Right lobe of liver (tissue), 6 donors: ENCODE measurements at regions not wholly inside any gene's neighbourhood (a gene's known extent, or its start where the extent isn't known, plus 50 kb on each side); places are given as distances from the start of the nearest gene placed in this dataset.

Experiments
- ATAC-seq, 4 donors: fragments of 200-7000 bp; cut with Tn5 transposase; one replicate each; pipeline ENCODE4 v1.9.1; 2020; ENCODE audit warnings: mild to moderate bottlenecking in 4 of 4, moderate library complexity in 4 of 4
- DNase-seq, 3 donors: peaks; one replicate each; pipeline ENCODE4 v3.0.0-alpha.2; 2020
- H3K27ac ChIP-seq, 3 donors: fragments of 200-600 bp; one replicate each; pipeline ENCODE4 v1.8.0; 2022
- H3K27me3 ChIP-seq, 2 donors: fragments of 200-600 bp; one replicate each; pipeline ENCODE4 v1.8.0; 2022
- H3K36me3 ChIP-seq, 4 donors: fragments of 200-600 bp; sonication (generic) in 1 of 4; one replicate each; pipeline versions ENCODE4 v1.5.1 to v1.8.0; 2017 to 2022; ENCODE audit warnings: control low read depth in 1 of 4
- H3K4me1 ChIP-seq, 4 donors: fragments of 200-600 bp; sonication (generic) in 1 of 4; one replicate each; pipeline versions ENCODE4 v1.5.1 to v1.8.0; 2017 to 2022; ENCODE audit warnings: control low read depth in 1 of 4
- H3K4me3 ChIP-seq, 3 donors: fragments of 200-600 bp; one replicate each; pipeline ENCODE4 v1.8.0; 2022
- H3K9me3 ChIP-seq, 4 donors: fragments of 200-600 bp; sonication (generic) in 1 of 4; one replicate each; pipeline versions ENCODE4 v1.5.1 to v1.8.0; 2017 to 2022; ENCODE audit warnings: control low read depth in 1 of 4
- POLR2A ChIP-seq: fragments of 450-650 bp; IDR thresholded peaks from one replicate; pipeline ENCODE4 v1.6.1; 2017; ENCODE audit warnings: antibody characterized with exemption, mild to moderate bottlenecking
- WGBS: methylation state at CpG from one replicate; pipeline ENCODE4 v1.1.6; 2018; ENCODE audit warnings: low coverage, low lambda C conversion rate; ENCODE audit not compliant: insufficient coverage; ENCODE audit errors: missing lambda C conversion rate; 5-methylcytosine and 5-hydroxymethylcytosine counted together
- intact Hi-C, 2 donors: fragments of 100-400 bp; cut with DNase I; formaldehyde crosslinking; loops; one replicate each; pipeline versions ENCODE4 v1.11.2 to v1.14.1; 2022
- TF ChIP-seq, protein P1 (sequence below), 4 donors: fragments of 200-600 bp in 3 of 4; fragments of 450-650 bp in 1 of 4; IDR thresholded peaks; one replicate each; pipeline versions ENCODE4 v1.5.1 to v1.8.0; 2016 to 2022; ENCODE audit warnings: antibody characterized with exemption in 4 of 4, mild to moderate bottlenecking in 2 of 4
- donor health status: DM: no; HTN: yes; CAD: no.
- donor health status: DM: no; HTN: no; CAD: no.
- donor health status: DM: no; HTN: no; CAD: no.
- donor health status: DM: no; HTN: yes; CAD: no.
- donor health status: DM: no; HTN: yes; CAD: no.

GRCh38 chr10:118838364-118838763, 83.6 kb upstream of the CACUL1 start:
- ATAC-seq, result peak in 2 of 4 donors; percentile 35 to 53
- Histone ChIP-seq H3K36me3 (no peaks in the 10 kb centered on the region), H3K9me3 (no peaks in the 10 kb centered on the region), H3K4me1 (no peaks in the 10 kb centered on the region), H3K27me3 (no peaks in the 10 kb centered on the region), H3K4me3 (no peak overlapping the region), H3K27ac (no peak overlapping the region)
- TF ChIP-seq, protein P1, sequence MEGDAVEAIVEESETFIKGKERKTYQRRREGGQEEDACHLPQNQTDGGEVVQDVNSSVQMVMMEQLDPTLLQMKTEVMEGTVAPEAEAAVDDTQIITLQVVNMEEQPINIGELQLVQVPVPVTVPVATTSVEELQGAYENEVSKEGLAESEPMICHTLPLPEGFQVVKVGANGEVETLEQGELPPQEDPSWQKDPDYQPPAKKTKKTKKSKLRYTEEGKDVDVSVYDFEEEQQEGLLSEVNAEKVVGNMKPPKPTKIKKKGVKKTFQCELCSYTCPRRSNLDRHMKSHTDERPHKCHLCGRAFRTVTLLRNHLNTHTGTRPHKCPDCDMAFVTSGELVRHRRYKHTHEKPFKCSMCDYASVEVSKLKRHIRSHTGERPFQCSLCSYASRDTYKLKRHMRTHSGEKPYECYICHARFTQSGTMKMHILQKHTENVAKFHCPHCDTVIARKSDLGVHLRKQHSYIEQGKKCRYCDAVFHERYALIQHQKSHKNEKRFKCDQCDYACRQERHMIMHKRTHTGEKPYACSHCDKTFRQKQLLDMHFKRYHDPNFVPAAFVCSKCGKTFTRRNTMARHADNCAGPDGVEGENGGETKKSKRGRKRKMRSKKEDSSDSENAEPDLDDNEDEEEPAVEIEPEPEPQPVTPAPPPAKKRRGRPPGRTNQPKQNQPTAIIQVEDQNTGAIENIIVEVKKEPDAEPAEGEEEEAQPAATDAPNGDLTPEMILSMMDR (IDR thresholded peaks at IDR 0.05), result no peak
- no peak for TF ChIP-seq POLR2A
- DNase-seq, result no peak
- intact Hi-C loops, result no loop called here
- 76% methylated on average over 3 of the region's 4 CpGs for WGBS

DNA sequence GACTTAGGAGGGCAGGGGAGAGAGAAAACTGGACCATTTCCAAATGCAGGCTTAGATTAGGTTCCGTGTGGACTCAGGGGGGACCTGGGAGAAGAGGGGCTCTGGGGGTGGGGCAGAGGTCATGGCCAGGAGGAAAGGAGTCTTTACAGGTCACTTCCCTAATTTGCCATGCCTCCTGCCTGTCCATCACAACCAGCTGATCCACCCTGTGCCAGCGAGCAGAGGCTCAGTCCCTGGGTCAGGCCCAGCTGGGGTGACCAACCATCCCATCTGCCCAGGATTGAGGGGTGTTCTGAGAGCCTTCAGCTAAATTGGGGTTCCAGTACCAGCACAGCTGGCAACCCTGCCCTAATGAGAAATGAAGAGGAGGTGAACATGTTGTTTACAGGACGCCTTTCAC, 84.6 kb upstream of the CACUL1 start:
- ATAC-seq, result no peak
- no peaks in the 10 kb centered on the region for H3K9me3 ChIP-seq
- WGBS, result no CpG with 5 or more reads among the region's 3 CpGs
- H3K27ac ChIP-seq, result no peak overlapping the region
- TF ChIP-seq, protein P1 (IDR thresholded peaks at IDR 0.05), result no peak
- TF ChIP-seq POLR2A, result no peak
- no peak overlapping the region for H3K4me3 ChIP-seq
- H3K4me1 ChIP-seq, result no peaks in the 10 kb centered on the region
- intact Hi-C loops, result no loop called here
- no peaks in the 10 kb centered on the region for H3K27me3 ChIP-seq
- no peaks in the 10 kb centered on the region for H3K36me3 ChIP-seq
- no peak for DNase-seq

GRCh38 chr10:118840071-118840775, 85.5 kb upstream of the CACUL1 start:
- H3K9me3 ChIP-seq, result no peaks in the 10 kb centered on the region
- 72% methylated on average over 8 of the region's 12 CpGs for WGBS
- intact Hi-C loops, result no loop called here
- TF ChIP-seq, protein P1 (IDR thresholded peaks at IDR 0.05), result no peak
- ATAC-seq (no peak), DNase-seq (no peak)
- H3K27ac ChIP-seq, result no peak overlapping the region
- no peaks in the 10 kb centered on the region for H3K27me3 ChIP-seq
- H3K4me3 ChIP-seq, result no peak overlapping the region
- H3K4me1 ChIP-seq, result peaks cover 0 to 3% (median 0%) of the 10 kb centered on the region in 4 donors
- H3K36me3 ChIP-seq, result no peaks in the 10 kb centered on the region

- H3K27me3 ChIP-seq, result no peaks in the 10 kb centered on the region
- ATAC-seq (no peak), DNase-seq (no peak)
- no peak overlapping the region for H3K27ac ChIP-seq
- no peaks in the 10 kb centered on the region for H3K9me3 ChIP-seq
- H3K36me3 ChIP-seq, result no peaks in the 10 kb centered on the region
- intact Hi-C loops, result no loop called here
- no peak overlapping the region for H3K4me3 ChIP-seq
- TF ChIP-seq, protein P1 (IDR thresholded peaks at IDR 0.05), result no peak
- TF ChIP-seq POLR2A, result no peak
- 85% methylated on average over 5 of the region's 11 CpGs for WGBS
- H3K4me1 ChIP-seq, result peaks cover 0 to 3% (median 0%) of the 10 kb centered on the region in 4 donors
Measured at GRCh38 chr10:118840776-118841468, 86.2 kb upstream of the CACUL1 start.
